Stimulated activated CD4-positive, alpha-beta T cell treated with anti-CD3 and anti-CD28 coated beads, Interleukin-4, amount 100 ng/mL, for 24 hours (primary cell): ENCODE measurements at regions not wholly inside any gene's neighbourhood (a gene's known extent, or its start where the extent isn't known, plus 50 kb on each side); places are given as distances from the start of the nearest gene placed in this dataset.
"Not testable (repeated sequence)": the region's sequence is repeated elsewhere in the genome, so short reads cannot be mapped to it uniquely, and the experiment has no call there.

Source experiments
- DNase-seq: peaks from one replicate; pipeline ENCODE4 v3.0.0-alpha.2; 2020

DNA sequence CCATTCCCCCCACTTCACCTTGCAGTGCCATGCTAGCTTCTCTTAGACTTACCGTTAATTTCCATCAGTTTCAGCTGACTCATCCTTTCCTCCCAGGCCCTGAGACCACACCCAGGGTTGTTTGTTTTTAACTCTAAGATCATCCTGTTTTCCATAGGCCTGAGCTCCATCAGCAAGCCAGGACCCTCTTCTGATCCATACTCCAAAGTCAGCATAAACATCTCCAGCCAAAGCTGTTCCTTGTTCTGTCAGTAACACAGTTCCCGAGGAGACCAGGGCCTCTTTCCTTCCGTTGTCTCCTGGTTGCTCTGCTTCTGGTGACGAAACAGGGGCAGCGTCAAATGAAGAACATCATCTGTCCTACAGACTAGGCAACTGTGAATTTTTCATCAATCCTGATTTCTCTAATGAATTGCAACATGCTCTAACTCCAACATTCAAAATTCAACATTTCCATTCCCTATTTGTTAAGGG, 83.8 kb upstream of the HNF1B start:
- DNase-seq: no peak

DNA sequence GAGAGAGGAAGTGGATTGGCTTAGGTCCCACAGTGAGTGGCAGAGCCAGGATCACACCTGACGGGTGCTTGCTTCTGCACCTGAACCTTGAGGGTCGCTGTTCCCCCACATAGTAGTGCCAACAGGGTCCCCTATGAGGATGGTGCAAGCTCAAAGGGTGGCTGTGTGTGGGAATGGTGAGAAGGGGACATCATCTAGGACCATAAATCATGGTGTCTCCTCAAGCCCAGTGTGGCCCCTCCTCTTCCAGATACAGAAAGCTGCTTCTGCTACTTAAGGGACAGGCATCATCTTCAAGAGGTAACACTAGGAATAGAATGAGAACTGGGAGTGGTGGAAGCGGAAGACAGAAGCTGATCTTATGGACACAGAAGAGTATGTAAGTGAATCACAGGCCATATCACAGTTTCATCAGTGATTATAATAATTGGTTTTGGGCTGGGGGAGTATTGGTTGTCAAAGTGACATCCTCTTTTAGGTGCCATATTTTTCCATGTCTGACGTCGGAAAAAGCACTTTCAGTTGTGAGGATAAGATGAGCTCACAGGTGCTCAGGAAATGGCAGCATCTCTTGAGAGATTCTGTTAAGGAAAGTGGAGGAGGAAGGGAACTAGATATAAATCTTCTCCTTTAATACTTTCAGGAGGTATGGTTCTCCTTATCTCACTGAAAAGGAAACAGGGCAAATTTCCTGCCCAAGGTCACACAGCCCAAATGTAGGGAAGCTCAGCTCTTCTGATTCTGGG, 83.2 kb upstream of the HNF1B start:
- DNase-seq: no peak

DNA sequence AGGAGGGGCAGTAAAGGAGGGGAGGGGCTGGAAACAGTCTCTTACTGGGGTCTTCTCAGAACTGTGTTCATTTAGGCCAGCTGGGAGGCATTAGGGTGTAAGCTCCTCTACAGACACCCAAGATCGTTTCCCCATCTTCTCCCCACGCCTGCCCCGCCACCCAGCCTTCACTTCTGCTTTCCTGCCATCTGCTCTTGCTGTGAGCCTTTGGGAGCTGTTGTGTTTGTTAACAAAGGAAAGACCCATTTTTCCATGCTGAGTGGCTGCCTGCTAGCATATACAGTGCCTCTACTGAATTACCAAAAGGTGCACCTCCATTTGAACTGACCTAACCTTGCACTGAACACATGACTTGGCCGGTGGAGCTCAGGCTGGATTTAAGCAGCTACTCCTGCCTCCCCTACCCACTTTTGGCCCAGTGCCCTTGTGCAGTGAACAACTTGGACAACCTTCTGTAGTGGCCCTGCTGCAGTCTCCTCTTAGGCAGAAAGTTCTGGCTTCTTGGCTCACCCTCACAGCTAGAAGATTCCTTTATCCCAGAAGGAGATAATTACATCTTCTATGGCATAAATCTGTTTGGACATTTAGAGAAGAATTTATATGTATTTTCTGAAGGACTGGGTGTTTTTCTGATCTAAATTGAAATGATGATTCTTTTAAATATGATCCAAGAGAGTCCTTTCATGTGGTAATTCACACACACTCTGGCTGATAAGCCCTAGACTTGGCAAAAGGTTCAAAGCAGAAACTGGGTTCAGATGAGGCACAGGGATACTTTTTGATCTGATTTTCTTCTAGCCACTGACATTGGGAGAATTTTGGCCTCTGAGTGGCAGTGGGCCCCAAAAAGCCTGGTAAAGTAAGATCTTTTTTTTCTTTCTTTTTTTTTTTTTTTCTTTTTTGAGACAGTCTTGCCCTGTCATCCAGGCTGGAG, 81.9 kb upstream of the HNF1B start:
- no peak for DNase-seq

DNA sequence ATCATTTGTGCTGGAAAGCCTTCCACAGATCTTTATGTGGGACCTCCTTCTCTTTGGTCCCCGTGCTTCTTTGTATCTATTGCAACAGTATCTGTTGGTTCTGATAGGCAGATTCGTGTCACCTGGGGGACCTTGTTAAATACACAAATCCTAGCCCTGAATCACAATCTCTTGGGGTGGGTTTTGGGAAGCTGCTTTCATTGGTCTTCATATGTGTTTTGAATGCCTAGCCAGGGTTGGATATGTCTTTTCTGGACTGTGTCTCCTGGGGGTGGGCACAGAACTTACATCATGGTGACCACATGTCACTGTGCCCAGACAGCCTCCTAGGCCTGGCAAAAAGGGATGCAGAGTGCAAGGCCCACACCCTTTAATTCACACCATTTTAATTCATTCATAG, 81.0 kb upstream of the HNF1B start:
- DNase-seq: no peak

DNA sequence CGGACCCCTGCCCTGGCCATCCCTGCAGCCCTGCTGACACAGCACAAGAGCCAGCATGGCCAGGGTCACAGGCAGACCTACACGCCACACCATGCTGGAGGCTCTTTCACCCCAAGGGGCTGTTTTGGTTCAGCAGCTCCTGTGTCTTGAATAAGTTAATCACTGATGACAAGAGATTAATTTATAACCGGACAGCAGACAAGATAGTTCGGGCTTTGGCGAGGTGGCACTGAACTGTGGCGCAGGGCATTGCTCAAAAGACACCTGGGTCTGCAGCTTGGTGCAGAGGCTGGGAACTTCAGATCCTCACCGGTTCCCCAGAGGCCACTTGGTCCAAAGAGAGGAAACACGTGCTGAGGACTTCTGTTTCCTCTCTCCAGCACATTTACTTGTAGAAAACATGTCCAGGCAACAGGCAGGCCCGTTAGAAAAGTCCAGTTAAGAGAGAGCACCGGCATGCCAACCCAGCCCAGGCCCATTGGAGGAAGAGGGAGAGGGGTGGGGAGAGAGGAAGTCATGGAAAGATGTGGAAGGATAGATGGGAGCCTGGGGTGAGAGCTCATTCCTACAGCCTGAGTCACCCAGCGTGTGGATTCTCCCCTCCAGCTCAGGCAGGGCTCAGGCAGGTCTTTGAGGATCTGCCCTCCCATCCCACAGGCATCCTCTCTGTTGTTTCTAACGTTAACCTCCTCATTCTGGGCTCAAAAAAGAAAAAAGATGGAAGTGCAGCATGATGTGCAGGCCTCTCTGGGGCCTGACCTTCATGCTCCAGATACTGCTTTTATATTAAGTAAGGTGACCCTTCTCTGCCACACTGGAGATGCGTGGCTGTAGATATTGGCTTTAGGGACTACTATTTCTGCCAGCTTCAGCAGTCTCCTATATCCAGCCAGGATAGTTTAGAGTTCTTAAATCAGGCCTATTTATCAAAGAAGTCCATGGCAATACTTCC, 80.0 kb upstream of the HNF1B start:
- no peak for DNase-seq

DNA sequence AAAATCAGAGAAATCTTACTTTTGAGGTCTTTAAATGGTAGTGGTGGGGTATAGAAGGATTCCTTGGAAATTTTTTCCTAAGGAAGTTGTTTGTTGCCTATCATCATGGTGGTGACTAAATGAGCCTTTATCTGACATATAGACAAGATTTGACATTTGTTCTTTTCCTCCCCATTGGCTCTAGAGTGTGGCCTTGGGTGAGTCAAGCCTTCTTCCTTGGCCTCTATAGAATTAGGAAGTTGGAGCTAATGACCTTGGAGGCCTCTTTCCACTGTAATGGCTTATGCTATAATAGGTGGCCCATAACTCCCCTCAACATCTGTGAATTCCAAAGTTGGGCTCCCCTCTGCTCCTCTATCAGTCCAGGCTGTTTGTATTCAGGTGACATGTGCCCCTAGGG, 79.1 kb upstream of the HNF1B start:
- DNase-seq: no peak

DNA sequence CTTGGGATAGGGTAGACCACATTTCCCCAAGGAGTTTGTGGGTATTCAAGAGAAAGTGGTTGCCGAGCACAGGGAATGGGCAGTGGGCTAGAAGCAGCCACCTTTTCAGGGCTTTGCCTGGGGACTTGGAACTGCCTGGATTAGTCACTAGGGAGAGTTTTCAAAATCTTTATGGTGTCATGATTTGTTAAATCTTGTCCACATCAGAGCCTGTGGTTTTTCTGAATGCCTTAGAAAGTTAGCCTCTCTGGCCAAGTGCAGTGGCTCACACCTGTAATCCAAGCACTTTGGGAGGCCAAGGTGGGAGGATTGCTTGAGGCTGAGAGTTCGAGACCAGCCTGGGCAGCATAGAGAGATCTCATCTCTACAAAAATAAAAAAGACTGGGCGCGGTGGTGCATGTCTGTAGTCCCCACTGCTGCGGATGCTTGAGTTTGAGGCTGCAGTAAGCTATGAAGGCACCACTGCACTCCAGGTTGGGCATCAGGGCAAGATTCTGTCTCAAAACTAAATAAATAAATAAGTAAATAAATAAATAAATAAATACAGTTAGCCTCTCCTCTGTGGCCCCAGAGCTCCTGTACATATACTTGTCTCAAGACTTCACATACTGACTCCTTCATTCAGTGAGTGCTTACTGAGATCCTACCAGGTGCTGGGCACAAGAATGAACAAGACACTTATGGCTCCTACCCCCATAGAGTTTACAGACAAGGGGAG, 76.3 kb upstream of the HNF1B start:
- no peak for DNase-seq

DNA sequence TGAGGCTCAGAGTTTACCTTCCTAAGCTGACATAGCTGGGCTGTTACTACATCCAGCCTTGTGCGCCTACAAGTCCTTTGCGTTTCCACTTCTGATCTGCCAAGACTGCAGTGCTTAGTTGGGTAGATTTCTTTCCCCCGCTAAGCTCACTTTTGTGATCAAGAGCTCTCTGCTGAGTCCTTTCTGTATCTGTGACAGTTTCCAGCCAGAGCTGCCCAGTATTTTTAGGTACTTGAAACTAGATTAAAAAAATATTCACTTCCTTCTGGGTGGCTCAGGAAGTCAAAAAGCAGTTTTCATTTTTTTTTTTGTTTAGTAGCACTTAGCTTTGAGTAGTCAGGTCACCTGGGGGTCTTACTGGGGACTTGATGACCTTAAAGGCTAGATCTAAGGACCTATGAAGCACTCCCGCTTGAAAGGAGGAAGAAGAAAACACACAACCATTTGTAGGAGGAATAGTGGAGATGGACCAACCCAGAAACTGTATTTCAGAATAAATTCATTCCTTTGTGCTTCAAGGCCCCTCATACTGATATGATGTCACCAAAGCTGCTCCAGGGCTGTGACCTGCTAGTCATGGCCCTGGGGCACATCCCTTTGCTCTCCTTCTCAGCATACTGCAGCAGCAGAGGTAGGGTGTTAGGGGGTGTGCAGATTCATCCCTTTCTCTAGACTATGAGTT, 75.6 kb upstream of the HNF1B start:
- no peak for DNase-seq

DNA sequence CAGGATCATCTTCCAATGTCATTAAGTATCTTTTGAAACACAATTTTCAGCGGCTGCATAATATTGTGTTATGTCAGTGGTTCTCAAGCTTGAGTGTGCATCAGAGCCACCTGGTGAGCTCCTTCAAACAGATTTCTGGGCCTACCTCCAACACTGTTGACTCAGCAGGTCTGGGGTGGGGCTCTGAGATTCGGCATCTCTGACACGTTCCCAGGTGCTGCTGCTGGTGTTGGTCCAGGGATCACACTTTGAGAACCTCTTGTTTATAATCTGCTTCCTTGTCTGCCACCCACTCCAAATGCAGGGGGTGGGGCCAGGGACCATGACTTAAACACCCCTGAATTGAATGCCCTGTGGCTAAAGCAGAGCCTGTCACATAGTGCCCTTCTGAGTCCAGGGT, 73.8 kb upstream of the HNF1B start:
- DNase-seq: no peak

DNA sequence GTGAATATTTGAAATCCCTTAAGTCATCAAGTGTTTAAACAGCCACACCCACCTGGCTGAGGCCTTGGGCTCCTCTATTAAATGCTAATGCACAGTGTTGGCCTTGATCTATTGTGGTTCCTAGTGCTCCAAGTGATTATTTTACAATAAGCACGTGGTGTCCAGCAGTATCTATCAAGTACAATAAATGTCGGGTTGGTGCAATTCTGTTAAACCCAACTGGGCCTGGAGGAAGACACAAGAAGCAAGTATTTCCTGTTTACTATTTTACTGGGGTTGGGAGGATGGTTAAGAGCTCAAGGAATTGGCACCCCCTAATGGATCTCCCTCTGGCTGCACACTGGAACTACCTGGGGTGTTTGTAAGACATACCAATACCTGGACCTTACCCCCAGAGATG, 72.1 kb upstream of the HNF1B start:
- DNase-seq: no peak

DNA sequence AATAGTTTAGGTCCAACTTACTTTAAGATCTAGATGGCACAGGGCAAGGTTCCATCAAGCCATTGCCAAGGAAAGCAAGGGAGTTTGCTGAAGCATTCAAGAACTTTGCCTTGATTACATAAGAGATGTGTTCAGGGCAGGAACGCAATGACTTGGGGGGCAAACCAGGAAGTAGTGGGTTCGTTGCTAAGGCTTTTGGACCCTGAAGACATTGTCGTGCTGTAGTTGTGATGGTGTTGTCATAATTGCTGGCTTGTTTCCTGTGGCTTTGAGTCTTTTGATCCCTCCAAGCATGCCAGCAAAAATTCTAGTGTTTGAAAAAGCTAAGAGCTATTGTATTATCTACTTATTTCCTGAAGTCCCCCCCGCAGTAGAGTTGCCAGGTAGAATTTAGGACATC, 70.7 kb upstream of the HNF1B start:
- no peak for DNase-seq

DNA sequence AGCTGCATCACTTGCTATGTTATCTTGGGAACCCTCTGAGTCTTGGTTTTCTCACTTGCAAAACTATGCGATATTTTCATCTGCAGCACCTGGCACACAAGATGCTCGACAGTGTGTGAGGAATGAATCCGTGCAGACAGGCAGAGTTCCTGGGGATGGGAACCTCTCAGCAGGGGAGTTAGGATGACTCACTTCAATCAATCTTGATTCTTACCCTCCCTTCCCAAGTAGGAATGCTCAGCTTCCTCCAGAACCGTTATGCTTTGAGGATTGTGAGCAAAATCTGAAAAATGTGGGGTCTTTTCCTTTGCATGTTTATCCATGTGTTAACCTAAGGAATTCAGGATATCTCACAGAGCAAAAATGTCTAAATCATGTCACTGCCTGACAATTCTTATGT, 68.9 kb upstream of the HNF1B start:
- DNase-seq: no peak

DNA sequence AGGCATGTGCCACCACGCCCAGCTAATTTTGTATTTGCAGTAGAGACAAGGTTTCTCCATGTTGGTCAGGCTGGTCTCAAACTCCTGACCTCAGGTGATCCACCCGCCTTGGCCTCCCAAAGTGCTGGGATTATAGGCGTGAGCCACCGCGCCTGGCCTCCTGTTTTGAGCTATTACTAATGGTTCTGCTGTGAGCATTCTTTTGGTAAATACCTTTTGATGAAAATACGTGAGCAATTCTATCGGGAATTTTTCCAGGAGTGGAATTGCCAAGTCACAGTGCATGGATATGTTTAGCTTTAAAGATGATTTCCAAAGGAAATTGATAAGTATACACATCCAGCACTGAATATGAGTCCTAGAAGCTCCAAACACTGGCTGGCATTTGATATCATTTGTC, 64.0 kb upstream of the HNF1B start:
- not testable (repeated sequence) for DNase-seq

DNA sequence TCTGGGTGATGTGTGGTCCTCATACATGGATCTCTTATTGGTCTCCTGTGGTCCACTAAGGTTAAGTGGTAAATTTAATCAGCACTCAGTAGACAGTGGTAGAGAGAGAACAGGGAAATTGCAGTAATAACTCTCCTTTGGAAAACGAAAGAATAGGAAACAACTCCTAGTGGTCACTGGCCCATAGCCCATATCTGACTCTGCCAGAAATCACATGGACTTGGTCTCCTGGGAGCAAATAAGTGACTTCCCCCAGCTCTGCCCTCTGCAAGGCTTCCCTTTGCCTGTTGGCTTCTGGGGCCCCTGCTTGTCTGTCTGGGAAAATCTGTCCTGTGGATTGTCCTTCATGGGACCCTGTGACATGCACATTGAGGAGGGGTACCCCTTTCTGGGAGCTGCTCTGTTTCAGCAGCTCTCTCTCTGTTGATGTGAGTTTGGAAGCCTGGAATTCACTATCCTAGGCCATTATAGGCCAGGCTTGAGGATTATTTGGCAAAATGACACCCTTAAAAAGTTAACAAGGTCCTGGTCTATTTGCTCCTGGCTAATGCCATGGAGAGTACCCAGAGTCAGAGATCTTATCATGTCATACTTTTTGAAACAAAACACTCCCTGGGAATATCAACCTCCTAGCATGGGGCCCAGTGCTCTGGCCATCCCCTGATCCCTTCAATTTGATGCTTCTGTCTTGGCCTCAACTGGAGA, 58.0 kb upstream of the HNF1B start:
- no peak for DNase-seq

DNA sequence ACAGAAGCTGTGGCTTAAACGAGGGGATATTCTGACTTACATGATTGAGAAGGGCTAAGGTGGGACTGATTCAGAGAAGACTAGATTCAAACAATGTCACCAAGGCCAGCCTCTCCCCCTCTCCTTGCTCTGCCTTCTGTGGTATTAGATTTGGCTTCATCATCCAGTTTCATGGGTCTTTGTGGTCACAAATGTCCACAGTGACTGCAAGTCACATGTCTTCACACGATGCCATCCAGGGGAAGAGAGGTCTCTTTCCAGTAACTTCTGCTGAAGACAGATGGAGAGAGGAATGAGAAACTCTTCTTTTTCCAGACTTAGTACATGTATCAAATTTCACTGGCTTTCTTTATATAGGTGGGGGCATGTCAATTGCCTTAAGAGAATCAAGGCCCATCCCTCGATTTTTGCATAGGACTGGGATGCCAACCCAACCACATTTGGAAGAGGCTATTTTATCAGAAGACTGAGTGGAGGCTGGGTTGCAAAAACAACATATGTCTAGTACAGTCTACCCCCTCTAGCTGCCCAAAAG, 57.3 kb upstream of the HNF1B start:
- DNase-seq: no peak

DNA sequence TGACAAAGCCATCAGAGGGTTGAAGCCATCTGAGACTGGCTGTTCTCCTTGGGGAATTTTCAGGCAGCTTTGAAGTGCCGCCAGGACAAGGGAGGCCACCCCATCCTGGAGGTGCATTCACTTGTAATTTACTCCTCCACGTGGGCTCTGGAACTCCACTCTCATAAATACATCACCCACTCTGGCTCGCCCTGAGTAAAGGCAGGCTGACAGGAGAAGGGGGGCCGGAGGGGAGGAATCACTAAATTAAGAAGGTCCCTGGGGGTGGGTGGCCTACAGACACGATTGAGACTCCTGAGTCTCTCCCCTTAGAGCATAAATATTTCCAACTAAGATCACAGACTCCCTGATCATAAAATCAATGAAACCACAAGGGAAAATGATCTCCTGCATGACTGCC, 56.3 kb upstream of the HNF1B start:
- no peak for DNase-seq

DNA sequence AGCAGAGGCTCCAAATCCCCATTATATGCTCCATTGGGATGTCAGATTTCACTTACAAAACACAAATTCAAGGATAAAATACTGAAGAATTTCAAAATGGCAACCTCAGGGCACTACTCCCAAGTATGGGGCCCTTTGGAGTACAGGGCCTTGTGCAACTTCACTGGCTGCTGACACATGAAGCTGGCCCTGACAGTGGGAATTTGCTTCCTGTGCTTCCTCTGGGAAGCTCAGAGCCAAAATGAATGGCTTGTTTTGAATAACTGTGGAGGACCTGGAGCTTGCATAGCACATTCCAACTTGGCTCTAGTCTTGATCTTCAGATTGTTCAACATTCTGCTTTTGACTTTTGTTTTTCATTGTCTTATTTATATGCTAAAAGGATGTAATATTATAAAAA, 52.3 kb upstream of the HNF1B start:
- no peak for DNase-seq

DNA sequence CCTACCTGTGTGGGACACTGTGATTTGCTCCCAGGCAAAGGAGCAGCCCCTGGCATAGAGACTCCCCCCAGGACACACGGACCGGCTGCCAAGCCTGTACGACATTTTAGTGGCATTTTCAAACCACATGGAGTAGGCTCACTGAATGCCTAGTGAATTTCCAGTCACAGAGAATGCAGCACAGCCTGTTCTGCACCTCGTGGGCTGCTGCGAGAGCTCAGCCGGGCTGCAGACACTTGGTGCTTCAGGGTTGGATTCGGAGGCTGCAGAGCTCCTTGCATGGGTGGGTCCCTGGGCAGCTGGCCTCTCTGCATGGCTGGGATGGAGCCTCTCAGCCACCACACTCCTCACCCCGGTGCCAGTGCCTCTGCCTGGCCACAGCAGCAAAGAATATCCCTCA, 51.2 kb upstream of the HNF1B start:
- no peak for DNase-seq
